Colonic mucosa (tissue), 4 donors: ENCODE measurements at regions not wholly inside any gene's neighbourhood (a gene's known extent, or its start where the extent isn't known, plus 50 kb on each side); places are given as distances from the start of the nearest gene placed in this dataset.

ENCODE experiments used
- DNase-seq: peaks from one replicate; pipeline ENCODE4 v3.0.0-alpha.2; 2020
- H3K27ac ChIP-seq: fragments of 200-600 bp; one replicate; pipeline ENCODE4 v1.8.0; 2021
- H3K27me3 ChIP-seq: fragments of 200-600 bp; one replicate; pipeline ENCODE4 v1.8.0; 2021
- H3K36me3 ChIP-seq: fragments of 200-600 bp; one replicate; pipeline ENCODE4 v1.8.0; 2021
- H3K4me1 ChIP-seq: fragments of 200-600 bp; one replicate; pipeline ENCODE4 v1.8.0; 2021; ENCODE audit warnings: mild to moderate bottlenecking
- H3K4me3 ChIP-seq: fragments of 200-600 bp; one replicate; pipeline ENCODE4 v1.8.0; 2021
- H3K9ac ChIP-seq, 2 donors: one replicate each; pipeline ENCODE4 v1.7.0; 2013; ENCODE audit warnings: control low read depth in 2 of 2, low read depth in 2 of 2, low read length in 2 of 2
- H3K9me3 ChIP-seq: fragments of 200-600 bp; one replicate; pipeline ENCODE4 v1.8.0; 2021
- intact Hi-C: fragments of 100-400 bp; cut with DNase I; formaldehyde crosslinking; loops from one replicate; pipeline ENCODE4 v1.14.1; 2022
- TF ChIP-seq, protein P1 (sequence below): fragments of 200-600 bp; IDR thresholded peaks from one replicate; pipeline ENCODE4 v1.8.0; 2022; ENCODE audit warnings: antibody characterized with exemption, mild to moderate bottlenecking
- donor health status: healthy.
- donor health status: DM: no; HTN: no; CAD: no.
- donor health status: DM: no; HTN: no; CAD: no.

DNA sequence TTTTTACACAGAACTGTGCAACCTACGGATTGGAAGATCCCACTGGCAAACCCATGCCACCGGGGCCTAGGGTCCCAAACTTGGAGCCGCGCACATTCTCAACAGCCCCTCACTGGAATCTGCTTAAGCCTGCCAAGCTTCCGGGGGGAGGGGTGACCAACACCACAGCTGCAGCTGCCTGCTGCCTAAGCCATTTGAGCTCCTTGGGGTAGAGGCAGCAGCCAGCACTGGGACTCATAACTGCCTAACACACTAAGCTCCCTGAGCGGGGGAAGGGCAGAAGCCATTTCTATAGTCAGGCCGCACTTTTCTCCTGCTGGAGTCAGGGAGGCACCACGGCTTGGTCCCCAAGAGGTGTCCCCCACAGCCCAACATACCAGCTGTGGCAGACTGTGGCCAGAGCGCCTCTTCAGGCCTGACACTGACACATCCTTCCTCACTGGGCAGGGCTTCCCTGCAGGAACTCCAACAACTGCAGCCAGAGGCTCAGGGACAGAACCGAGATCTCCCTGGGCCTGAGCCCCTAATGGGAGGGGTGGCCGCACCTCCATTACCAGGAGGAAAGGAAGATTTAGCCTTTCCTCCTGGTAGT, 270.3 kb upstream of the ECI2 start:
- H3K36me3 ChIP-seq = no peaks in the 10 kb centered on the region
- TF ChIP-seq, protein P1, sequence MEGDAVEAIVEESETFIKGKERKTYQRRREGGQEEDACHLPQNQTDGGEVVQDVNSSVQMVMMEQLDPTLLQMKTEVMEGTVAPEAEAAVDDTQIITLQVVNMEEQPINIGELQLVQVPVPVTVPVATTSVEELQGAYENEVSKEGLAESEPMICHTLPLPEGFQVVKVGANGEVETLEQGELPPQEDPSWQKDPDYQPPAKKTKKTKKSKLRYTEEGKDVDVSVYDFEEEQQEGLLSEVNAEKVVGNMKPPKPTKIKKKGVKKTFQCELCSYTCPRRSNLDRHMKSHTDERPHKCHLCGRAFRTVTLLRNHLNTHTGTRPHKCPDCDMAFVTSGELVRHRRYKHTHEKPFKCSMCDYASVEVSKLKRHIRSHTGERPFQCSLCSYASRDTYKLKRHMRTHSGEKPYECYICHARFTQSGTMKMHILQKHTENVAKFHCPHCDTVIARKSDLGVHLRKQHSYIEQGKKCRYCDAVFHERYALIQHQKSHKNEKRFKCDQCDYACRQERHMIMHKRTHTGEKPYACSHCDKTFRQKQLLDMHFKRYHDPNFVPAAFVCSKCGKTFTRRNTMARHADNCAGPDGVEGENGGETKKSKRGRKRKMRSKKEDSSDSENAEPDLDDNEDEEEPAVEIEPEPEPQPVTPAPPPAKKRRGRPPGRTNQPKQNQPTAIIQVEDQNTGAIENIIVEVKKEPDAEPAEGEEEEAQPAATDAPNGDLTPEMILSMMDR = no peak
- no peak overlapping the region for H3K9ac ChIP-seq
- no peaks in the 10 kb centered on the region for H3K4me1 ChIP-seq
- no peaks in the 10 kb centered on the region for H3K9me3 ChIP-seq
- DNase-seq = no peak
- intact Hi-C loops = no loop called here
- H3K27me3 ChIP-seq = no peaks in the 10 kb centered on the region
- no peak overlapping the region for H3K27ac ChIP-seq
- no peak overlapping the region for H3K4me3 ChIP-seq

DNA sequence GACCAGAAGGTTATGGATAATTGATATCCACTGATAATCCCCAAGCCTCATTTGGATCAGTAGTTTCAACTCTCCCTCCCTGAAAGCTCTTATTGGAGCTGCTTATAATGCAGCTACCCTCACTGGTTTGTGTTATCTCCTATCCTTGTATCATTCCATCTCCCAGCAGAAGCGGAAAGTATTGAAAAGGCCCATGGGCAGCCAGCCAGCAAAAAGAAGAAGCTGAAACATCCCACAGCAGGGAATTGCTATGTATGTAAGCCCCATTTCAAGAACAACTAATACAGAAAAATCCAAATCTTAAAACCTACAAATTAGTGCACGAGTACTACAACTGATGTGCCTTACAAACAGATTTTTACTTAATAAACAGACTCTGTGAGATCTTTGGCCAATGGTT, 269.0 kb upstream of the ECI2 start:
- TF ChIP-seq, protein P1 = no peak
- H3K36me3 ChIP-seq = no peaks in the 10 kb centered on the region
- H3K9ac ChIP-seq = no peak overlapping the region
- H3K4me3 ChIP-seq = no peak overlapping the region
- no peaks in the 10 kb centered on the region for H3K4me1 ChIP-seq
- H3K27ac ChIP-seq = no peak overlapping the region
- intact Hi-C loops = no loop called here
- no peaks in the 10 kb centered on the region for H3K9me3 ChIP-seq
- H3K27me3 ChIP-seq = no peaks in the 10 kb centered on the region
- no peak for DNase-seq

DNA sequence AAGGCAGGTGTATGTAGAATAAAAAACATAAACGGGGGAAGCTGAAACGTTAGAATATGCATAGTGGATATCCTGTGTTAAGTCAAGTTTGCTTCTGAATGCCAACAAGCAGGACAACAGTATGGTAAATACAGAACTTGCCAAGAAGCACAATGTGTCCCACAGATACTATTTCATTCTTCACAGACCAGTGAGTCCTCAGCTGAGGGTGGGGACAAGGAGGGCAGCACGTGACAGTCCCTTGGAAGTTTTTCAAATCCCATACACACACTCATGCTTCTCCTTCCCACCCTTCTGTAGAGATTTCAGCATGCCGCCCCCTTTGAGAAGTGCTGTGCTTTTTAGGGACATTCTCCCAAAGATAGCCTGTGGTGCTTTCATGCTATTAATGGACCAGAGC, 268.5 kb upstream of the ECI2 start:
- no peaks in the 10 kb centered on the region for H3K36me3 ChIP-seq
- H3K27me3 ChIP-seq = no peaks in the 10 kb centered on the region
- TF ChIP-seq, protein P1 = no peak
- H3K4me3 ChIP-seq = no peak overlapping the region
- no peaks in the 10 kb centered on the region for H3K9me3 ChIP-seq
- H3K27ac ChIP-seq = no peak overlapping the region
- no peaks in the 10 kb centered on the region for H3K4me1 ChIP-seq
- intact Hi-C loops = no loop called here
- no peak overlapping the region for H3K9ac ChIP-seq
- no peak for DNase-seq

DNA sequence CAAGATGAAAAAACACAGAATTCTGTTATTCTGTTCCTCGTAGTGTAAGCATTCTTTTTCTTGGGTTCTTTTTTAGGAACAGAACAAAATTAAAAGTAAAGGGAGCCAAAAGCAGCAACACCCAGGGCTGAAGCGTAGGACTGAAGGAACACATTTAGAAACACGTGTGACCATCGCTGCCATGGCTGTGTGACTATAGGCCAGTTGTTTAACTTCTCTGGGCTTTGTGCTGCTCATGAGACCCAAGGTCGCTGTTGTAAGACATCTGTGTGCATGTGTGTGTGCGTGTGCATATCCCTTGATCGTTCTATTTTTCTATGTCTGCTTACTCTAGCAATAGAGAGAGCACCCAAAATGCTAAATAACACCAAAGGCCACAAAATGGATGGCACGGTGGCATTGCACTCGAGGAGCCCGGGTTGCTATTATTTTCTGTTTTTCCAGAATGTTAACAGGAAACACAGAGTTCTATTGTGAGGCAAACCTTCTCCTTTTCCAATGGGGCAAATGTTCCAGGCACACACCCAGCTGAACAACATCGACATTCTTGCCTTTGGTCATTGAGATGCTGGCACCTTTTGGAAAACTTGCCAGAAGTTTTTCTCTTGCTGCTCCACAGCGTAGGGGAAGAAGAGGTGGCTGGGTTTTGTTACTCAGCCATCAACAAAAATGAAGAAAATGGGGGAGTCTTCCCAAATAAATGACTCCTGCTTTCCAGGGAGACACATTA, 267.8 kb upstream of the ECI2 start:
- no peaks in the 10 kb centered on the region for H3K4me1 ChIP-seq
- H3K9ac ChIP-seq = no peak overlapping the region
- TF ChIP-seq, protein P1 = no peak
- H3K4me3 ChIP-seq = no peak overlapping the region
- no peaks in the 10 kb centered on the region for H3K9me3 ChIP-seq
- intact Hi-C loops = no loop called here
- no peak for DNase-seq
- no peak overlapping the region for H3K27ac ChIP-seq
- H3K36me3 ChIP-seq = no peaks in the 10 kb centered on the region
- no peaks in the 10 kb centered on the region for H3K27me3 ChIP-seq

DNA sequence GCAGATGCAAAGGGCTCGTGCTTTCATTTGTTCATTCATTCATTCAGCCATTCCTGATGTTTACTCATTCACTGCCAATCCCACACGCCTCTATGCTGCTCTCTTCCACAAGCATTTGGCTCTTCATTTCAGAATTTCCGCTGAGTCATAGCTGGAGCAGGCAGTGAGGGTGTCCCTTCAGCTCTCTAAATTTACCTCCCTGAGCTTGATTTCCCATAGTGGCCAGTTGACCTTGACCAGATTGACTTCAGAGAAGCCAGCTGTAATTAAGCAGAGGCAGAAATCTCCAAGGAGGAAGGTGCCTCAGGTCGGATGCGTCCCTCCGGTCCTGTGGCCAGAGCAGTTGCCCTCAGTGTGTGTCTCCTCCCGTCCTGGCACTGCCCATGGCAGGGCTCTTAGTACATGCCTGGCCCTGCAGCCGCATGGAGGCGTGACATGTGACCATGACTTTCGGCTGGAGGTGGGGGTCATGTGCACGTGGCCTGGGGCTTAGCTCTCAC, 267.2 kb upstream of the ECI2 start:
- H3K36me3 ChIP-seq = no peaks in the 10 kb centered on the region
- H3K9me3 ChIP-seq = no peaks in the 10 kb centered on the region
- no peaks in the 10 kb centered on the region for H3K27me3 ChIP-seq
- TF ChIP-seq, protein P1 = no peak
- H3K4me1 ChIP-seq = no peaks in the 10 kb centered on the region
- intact Hi-C loops = no loop called here
- no peak overlapping the region for H3K27ac ChIP-seq
- no peak for DNase-seq
- no peak overlapping the region for H3K4me3 ChIP-seq
- H3K9ac ChIP-seq = no peak overlapping the region
